GM12878 (cell line): ENCODE measurements at regions not wholly inside any gene's neighbourhood (a gene's known extent, or its start where the extent isn't known, plus 50 kb on each side); places are given as distances from the start of the nearest gene placed in this dataset.
"Not testable (repeated sequence)": the region's sequence is repeated elsewhere in the genome, so short reads cannot be mapped to it uniquely, and the experiment has no call there.

ENCODE experiments used
- ATAC-seq: fragments of 200-7000 bp; cut with Tn5 transposase; 3 replicates; pipeline ENCODE4 v1.9.1; 2020; ENCODE audit warnings: mild to moderate bottlenecking, moderate library complexity
- BruUV-seq: library from RNA; stranded (reverse); fragments of 400-500 nt; replicated peaks from 2 replicates; lab custom pipeline; 2021; lab: Mats Ljungman, UMichigan
- CTCF ChIA-PET: fragments of 300-600 bp; sonication (Branson Sonifier 250); formaldehyde crosslinking; extraction: SDS; loops from one replicate; lab custom pipeline; 2021; ENCODE audit warnings: inconsistent platforms; lab: Yijun Ruan, JAX
- POLR2A ChIA-PET: fragments of 350-600 bp; formaldehyde crosslinking; extraction: SDS; loops from one replicate; lab custom pipeline; 2021; ENCODE audit warnings: inconsistent platforms; lab: Charles Lee
- RAD21 ChIA-PET: fragments of 300-600 bp; sonication (Branson Sonifier 250); formaldehyde crosslinking; loops from one replicate; lab custom pipeline; 2023; ENCODE audit warnings: antibody characterized with exemption; ENCODE audit not compliant: unreplicated experiment; lab: Charles Lee
- SMC1A ChIA-PET: fragments of 300-600 bp; sonication (Branson Sonifier 250); formaldehyde crosslinking; loops from one replicate; lab custom pipeline; 2023; ENCODE audit not compliant: unreplicated experiment, uncharacterized antibody; lab: Charles Lee
- DNase-seq: peaks from one replicate; pipeline ENCODE4 v3.0.0-alpha.2; 2011; ENCODE audit warnings: low read depth, low spot score
- FAIRE-seq: peaks from 3 replicates; lab custom pipeline; 2011; peaks lifted over from hg19 to GRCh38; lab: Jason Lieb, UNC
- H2AFZ ChIP-seq: 2 replicates; pipeline ENCODE4 v1.6.0; 2011; ENCODE audit warnings: low read depth, low read length, control low read depth; ENCODE audit not compliant: control insufficient read depth
- H3K27ac ChIP-seq: 2 replicates; pipeline ENCODE4 v1.5.1; 2011; ENCODE audit warnings: control low read depth; ENCODE audit not compliant: control insufficient read depth, insufficient read depth
- H3K27me3 ChIP-seq, 2 experiments: replicated peaks in 1 of 2; 2 replicates each; pipeline versions ENCODE4 v1.6.0 to v1.6.1; 2011; ENCODE audit warnings: low read length in 1 of 2; ENCODE audit not compliant: control insufficient read depth in 2 of 2, insufficient read depth in 2 of 2
- H3K36me3 ChIP-seq, 2 experiments: 2 replicates each; pipeline ENCODE4 v1.5.1; 2011; ENCODE audit warnings: low read length in 1 of 2; ENCODE audit not compliant: control insufficient read depth in 2 of 2, insufficient read depth in 2 of 2
- H3K4me1 ChIP-seq: 2 replicates; pipeline ENCODE4 v1.6.1; 2011; ENCODE audit warnings: mild to moderate bottlenecking, low read length, moderate library complexity, mixed read lengths; ENCODE audit not compliant: control insufficient read depth, insufficient read depth
- H3K4me2 ChIP-seq: 2 replicates; pipeline ENCODE4 v1.6.0; 2011; ENCODE audit warnings: control low read depth; ENCODE audit not compliant: control insufficient read depth, insufficient read depth
- H3K4me3 ChIP-seq: fragments of 200-600 bp; sonication (generic); 2 replicates; pipeline ENCODE4 v1.5.1; 2016
- H3K79me2 ChIP-seq: 2 replicates; pipeline ENCODE4 v1.6.0; 2011; ENCODE audit warnings: low read length; ENCODE audit not compliant: control insufficient read depth, insufficient read depth
- H3K9ac ChIP-seq: 2 replicates; pipeline ENCODE4 v1.8.0; 2011; ENCODE audit warnings: low read length, control low read depth, mixed read lengths; ENCODE audit not compliant: control insufficient read depth, insufficient read depth
- H3K9me3 ChIP-seq: replicated peaks from 3 replicates; pipeline ENCODE4 v1.5.1; 2011; ENCODE audit warnings: mild to moderate bottlenecking, low read length; ENCODE audit not compliant: control insufficient read depth, insufficient read depth
- H4K20me1 ChIP-seq: 2 replicates; pipeline ENCODE4 v1.6.0; 2011; ENCODE audit not compliant: control insufficient read depth, insufficient read depth
- BCL3 ChIP-seq: IDR thresholded peaks from 2 replicates; pipeline ENCODE4 v1.6.1; 2011; ENCODE audit warnings: borderline replicate concordance, low read depth, mild to moderate bottlenecking, moderate library complexity, low read length; ENCODE audit not compliant: insufficient read depth, poor library complexity, severe bottlenecking
- ZNF622 ChIP-seq: fragments of 450-650 bp; IDR thresholded peaks from 2 replicates; pipeline ENCODE4 v1.6.1; 2017; ENCODE audit warnings: mild to moderate bottlenecking, inconsistent platforms
- WGBS: methylation state at CpG from one replicate; pipeline ENCODE4 v1.1.6; 2016; ENCODE audit warnings: low lambda C conversion rate; ENCODE audit not compliant: insufficient replicate concordance, insufficient coverage; ENCODE audit errors: missing lambda C conversion rate; 5-methylcytosine and 5-hydroxymethylcytosine counted together
- in situ Hi-C: fragments of 300-500 bp; cut with MboI; formaldehyde crosslinking; loops from 9 replicates; pipeline ENCODE4 v1.14.3; 2018; ENCODE audit warnings: mixed read lengths
- intact Hi-C: fragments of 100-400 bp; cut with micrococcal nuclease; formaldehyde crosslinking; loops from one replicate; pipeline ENCODE4 v1.14.2; 2022; ENCODE audit not compliant: unreplicated experiment
- TF ChIP-seq, protein P1 (sequence below): fragments of 450-650 bp; formaldehyde crosslinking; IDR thresholded peaks from 2 replicates; pipeline ENCODE4 v1.5.0; 2022; ENCODE audit warnings: mild to moderate bottlenecking, missing genetic modification characterization

- RAD21 ChIA-PET, FAIRE-seq, BruUV-seq, H3K4me2 ChIP-seq, ATAC-seq, H3K9me3 ChIP-seq, H2AFZ ChIP-seq, H3K9ac ChIP-seq, H3K27ac ChIP-seq, H3K4me3 ChIP-seq, H3K4me1 ChIP-seq, H3K36me3 ChIP-seq, H3K27me3 ChIP-seq, H3K79me2 ChIP-seq, H4K20me1 ChIP-seq, intact Hi-C loops, DNase-seq, POLR2A ChIA-PET, in situ Hi-C loops: not testable (repeated sequence)
- CTCF ChIA-PET = interaction anchor here (1.3 kb wide), 1 partner anchor 36 kb away, joined by 3 read pairs; no protein-coding TSS in a partner anchor
- SMC1A ChIA-PET = interaction anchor here (1.0 kb wide), 1 partner anchor 58 kb away, joined by 4 read pairs; no protein-coding TSS in a partner anchor
- 20% methylated on average over 4 of the region's 4 CpGs for WGBS
Observed at GRCh38 chr10:52945521-52945920, 172.9 kb upstream of the MBL2 start.

GRCh38 chr10:52940921-52941320, 168.3 kb upstream of the MBL2 start:
- no TSS peak for BruUV-seq
- Histone ChIP-seq H3K4me3 (no peak overlapping the region), H3K9ac (no peak overlapping the region), H3K4me1 (no peaks in the 10 kb centered on the region), H3K9me3 (no peaks in the 10 kb centered on the region), H2AFZ (no peak overlapping the region), H3K79me2 (no peaks in the 10 kb centered on the region), H3K36me3 (no peaks in the 10 kb centered on the region), H3K27ac (no peak overlapping the region), H3K4me2 (no peak overlapping the region), H3K27me3 (no peaks in the 10 kb centered on the region; a peak in 1 of 4 replicates), H4K20me1 (no peaks in the 10 kb centered on the region)
- RAD21 ChIA-PET = no interaction called here
- intact Hi-C loops = no loop called here
- DNase-seq (no peak), FAIRE-seq (no peak), ATAC-seq (no peak)
- SMC1A ChIA-PET = interaction anchor here (0.9 kb wide), 1 partner anchor 123 kb away, joined by 4 read pairs; no protein-coding TSS in a partner anchor
- TF ChIP-seq, protein P1, sequence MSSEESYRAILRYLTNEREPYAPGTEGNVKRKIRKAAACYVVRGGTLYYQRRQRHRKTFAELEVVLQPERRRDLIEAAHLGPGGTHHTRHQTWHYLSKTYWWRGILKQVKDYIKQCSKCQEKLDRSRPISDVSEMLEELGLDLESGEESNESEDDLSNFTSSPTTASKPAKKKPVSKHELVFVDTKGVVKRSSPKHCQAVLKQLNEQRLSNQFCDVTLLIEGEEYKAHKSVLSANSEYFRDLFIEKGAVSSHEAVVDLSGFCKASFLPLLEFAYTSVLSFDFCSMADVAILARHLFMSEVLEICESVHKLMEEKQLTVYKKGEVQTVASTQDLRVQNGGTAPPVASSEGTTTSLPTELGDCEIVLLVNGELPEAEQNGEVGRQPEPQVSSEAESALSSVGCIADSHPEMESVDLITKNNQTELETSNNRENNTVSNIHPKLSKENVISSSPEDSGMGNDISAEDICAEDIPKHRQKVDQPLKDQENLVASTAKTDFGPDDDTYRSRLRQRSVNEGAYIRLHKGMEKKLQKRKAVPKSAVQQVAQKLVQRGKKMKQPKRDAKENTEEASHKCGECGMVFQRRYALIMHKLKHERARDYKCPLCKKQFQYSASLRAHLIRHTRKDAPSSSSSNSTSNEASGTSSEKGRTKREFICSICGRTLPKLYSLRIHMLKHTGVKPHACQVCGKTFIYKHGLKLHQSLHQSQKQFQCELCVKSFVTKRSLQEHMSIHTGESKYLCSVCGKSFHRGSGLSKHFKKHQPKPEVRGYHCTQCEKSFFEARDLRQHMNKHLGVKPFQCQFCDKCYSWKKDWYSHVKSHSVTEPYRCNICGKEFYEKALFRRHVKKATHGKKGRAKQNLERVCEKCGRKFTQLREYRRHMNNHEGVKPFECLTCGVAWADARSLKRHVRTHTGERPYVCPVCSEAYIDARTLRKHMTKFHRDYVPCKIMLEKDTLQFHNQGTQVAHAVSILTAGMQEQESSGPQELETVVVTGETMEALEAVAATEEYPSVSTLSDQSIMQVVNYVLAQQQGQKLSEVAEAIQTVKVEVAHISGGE = no peak
- TF ChIP-seq BCL3 = no peak
- TF ChIP-seq ZNF622 = no peak
- CTCF ChIA-PET = no interaction called here
- POLR2A ChIA-PET = no interaction called here
- 53% methylated on average over 12 of the region's 12 CpGs for WGBS
- in situ Hi-C loops = no loop called here
